DMS 273 (cell line): ENCODE measurements at regions not wholly inside any gene's neighbourhood (a gene's known extent, or its start where the extent isn't known, plus 50 kb on each side); places are given as distances from the start of the nearest gene placed in this dataset.

Source experiments
- DNase-seq: peaks from one replicate; lab custom pipeline; 2025; ENCODE audit not compliant: unreplicated experiment; lab: John Stamatoyannopoulos, UW

DNA sequence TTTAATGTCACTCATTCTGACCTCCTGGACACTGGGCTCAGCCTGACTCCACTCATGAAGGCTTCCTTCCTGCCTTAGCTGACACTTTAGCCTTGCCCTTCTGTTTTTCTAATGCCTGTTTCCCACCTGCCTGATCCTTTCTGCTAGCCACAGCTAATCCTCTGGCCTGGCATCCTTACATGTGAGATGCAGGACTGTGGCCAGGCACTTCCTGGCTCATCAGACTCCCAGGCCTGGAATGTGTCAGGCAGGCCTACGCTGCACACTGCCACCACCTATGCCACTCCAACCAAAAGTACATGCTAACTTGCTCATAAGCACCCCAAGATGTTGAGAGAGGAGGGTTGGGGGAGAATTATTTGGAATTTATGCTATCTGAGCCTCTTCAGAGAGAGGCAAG, 138.8 kb upstream of the NALF2 start:
- DNase-seq, result no peak

DNA sequence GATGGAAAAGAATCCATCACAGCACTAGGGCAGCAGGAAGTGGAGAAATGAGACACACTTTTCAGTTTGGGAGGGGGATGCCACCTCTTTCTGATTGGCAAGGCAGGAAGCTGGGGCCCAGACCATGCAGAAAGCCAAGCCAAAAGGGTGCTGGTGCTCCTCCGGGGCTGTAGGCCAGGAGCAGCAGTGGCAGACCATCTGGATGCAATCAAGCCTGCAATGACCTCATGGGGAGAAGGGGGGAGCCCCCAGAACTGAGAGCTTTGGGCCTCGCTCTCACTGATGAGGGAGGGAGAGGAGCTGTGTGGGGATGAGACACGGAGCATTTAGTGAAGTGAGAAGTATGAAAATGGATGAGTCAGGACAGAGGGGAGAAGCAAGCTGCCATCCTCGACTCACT, 141.3 kb upstream of the NALF2 start:
- peak; percentile 70 for DNase-seq

DNA sequence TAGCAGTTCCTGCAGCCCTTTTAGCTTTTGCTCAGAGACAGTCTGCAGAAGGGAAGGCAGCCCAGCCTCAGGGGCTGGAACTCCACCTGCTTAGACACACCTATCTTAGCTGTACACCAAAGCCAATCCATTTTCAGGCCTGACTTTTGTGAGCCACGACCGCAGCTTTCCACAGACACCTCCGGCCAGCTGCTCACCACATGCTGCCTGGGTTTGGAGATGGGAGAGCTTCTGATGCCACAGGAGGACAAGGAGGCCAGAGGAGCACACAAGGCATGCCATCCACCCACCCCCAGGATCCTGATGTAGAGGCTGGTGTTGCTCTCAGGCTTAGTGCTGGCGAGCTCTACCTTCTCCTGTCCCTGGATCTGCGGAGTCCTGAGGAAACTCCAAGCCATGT, 141.8 kb upstream of the NALF2 start:
- DNase-seq, result no peak

DNA sequence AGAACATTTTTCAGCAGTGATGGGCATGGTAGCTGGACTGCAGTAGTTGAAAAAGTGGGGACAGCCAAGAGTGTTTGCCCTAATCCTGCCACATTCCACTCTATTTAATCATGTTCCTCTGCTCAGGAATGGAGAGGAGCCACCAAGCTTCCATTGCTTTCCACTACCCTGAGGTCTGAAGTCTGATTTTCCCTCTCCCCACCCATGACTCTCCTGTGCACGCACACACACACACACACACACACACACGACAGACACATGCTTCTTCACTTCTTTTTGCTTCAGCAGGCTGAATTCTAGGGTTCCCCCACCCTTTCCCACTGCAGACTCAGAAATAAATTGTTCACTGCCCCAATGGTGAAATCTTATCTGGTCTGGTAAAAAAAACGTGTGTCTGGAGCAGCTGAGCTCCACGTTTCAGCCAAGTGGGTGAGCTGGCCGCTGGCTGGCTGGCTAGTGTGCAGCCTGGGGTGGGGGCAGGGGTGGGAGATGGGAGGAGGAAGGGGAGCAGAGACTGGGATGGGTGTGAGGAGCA, 142.7 kb upstream of the NALF2 start:
- DNase-seq, result no peak

DNA sequence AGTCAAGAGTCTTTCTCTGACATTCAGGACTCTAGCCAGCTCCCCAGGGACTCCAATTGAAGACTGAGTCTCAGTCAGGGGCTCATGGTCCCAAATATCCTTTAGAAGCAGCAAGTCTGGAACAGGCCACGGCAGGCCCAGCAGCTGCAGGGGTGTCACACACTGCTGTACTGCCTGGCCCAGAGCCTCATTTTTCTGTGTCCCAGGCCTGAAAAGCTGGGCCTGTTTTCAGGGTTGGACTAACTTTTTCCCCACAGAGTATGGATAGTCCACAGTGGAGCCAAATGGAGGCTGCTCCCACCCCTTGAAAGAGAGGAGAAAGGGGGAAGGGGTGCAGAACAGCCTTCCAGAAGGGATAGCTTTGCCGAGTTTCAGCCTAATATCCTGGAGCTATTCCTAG, 146.8 kb upstream of the NALF2 start:
- no peak for DNase-seq

DNA sequence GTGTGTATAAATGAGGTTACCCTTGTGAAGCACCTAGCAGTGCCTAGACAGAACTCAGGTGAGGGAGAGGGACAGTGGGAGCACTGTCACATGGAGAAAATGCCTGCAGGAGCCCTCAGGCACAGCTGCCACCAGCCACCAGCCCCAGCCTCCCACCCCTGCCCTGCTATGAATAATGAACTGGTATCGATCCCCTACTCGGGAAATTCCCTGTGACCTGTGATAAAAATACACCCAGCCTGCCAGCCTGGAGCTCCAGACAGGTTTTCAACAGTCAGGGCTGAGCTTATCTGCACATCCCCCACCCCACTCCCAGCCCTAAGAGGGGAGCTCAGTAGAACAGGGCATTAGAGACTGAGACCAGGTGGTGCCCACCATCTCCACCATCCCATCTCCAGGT, 159.6 kb upstream of the PJA1 start:
- no peak for DNase-seq

DNA sequence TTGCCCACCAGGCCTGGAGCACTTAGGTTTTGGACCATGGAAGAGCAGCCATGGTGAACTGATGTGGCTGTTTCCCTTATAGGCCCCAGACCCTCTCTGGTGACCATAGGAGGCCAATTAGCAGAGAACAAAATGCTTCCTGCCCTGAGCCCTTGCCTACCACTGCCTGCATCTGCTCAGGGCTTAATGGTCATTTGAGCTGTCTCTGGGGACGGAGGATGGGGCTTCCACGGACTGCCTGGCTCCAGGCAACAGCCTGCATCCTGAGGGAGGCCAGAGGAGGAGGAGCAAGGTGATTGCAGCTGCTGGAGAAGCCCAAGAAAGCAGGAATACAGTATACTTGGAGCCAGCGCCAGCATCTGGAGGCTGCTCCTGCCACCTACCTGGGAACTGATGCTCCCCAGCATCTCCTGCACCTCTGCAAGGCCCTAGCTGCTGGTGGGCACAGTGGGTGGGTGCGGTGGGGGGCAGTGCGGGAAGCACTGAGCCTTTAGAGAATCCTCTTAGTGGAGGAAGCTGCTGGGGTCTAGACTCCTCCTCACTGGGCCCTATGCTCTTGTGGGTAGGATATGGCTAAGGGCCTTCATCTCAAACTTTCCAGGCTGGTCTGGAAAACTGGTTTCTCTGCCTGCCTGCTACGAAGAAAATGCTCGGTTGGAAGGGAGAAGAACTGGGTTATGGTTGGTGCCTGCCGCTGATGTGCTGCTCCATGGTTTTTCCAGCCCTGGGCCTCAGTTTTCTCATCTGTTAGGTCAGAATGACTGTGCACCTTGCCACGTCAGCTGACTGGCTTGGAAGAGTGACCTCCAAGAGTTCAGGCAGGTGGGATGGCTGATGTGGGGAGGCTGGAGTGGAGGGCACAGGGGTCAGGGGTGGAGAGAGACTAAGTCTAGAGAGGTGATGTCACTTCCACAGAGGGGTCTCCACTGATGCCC, 158.8 kb upstream of the PJA1 start:
- DNase-seq, result peak; percentile 74

DNA sequence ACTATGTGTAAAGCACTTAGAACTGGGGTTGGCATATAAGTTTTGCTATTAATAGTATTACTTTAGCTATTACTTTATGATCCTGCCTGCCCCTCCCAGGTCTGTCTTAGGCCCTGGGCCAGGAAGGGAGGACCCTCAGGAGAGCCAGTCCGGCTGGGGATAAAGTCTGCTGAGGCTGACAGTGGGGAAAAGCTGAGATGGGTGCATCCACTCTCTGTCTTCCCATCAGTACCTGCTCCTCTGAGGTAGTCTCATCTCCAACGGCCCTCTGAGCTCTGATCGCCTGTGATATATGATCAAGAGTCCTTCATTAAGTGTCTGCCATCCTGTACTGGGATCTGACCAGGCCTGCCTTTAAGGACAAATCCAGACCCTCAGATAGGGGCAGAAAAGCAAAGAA, 156.5 kb upstream of the PJA1 start:
- DNase-seq, result no peak

DNA sequence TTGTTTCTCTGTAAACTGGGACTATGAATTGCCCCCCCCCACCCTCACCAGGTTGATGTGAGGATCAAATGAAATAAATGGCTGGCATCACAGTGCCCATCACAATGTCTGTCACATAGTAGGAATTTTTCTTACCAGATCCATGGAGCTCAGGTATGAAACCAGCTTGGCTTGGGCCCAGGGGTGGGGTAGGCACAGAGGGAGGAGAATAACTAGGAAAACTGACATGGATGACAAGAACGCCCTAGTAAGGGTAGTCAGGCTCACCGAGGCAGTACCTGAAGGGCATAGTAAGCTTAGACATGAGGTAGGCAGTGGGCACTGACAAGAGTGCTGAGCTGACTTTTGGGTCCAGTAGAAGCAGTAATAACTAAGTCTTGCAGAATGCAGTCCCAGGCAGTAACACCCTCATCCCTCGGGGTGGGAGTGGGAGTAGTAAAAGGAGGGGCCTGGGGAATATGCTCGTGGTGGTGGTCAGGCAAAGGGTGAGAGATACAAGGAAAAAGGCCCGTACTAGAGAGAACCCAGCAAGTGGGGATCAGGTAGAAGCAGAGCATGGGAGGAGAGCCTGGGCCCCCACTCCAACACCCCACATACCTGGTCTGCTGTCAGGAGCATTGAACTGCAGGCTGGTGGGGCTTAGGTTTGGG, 155.9 kb upstream of the PJA1 start:
- DNase-seq, result no peak

DNA sequence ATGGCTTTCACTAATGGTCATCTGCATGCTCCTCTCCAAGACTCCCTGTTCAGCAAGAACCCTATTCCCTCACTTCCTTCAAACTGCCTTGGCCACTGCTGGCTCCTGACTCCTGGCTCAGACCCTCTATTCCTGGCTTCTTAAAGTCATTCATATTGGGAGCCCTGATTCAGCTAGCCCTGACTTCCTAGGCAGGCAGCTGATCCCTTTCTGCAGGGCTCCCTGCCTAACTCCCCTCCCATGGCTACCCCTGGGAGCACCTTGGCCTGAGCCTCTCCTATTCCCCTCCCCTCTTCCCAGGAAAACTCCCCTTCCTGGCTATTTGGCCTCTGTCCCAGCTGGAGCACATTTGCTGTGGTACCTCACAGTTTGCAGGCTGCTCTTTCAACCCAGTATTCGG, 154.9 kb upstream of the PJA1 start:
- no peak for DNase-seq

DNA sequence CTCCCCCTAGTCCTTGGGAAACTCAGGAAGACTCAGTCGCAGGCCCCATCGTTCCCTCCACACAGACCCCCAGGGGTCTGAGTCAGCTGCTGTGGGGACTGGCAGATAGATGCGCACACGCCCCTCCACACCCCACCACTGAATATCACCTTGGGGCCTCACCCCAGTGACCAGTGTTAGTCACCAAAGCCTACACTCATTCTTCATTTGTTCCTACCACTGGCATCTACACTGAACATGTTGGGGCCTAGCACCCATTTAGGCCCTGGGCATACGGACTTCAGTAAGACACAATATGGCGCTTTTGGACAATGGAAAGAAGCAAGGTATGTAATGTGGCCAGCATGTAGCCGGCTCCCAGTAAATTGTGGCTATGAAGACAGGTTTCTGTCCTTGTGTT, 154.1 kb upstream of the PJA1 start:
- DNase-seq, result no peak

DNA sequence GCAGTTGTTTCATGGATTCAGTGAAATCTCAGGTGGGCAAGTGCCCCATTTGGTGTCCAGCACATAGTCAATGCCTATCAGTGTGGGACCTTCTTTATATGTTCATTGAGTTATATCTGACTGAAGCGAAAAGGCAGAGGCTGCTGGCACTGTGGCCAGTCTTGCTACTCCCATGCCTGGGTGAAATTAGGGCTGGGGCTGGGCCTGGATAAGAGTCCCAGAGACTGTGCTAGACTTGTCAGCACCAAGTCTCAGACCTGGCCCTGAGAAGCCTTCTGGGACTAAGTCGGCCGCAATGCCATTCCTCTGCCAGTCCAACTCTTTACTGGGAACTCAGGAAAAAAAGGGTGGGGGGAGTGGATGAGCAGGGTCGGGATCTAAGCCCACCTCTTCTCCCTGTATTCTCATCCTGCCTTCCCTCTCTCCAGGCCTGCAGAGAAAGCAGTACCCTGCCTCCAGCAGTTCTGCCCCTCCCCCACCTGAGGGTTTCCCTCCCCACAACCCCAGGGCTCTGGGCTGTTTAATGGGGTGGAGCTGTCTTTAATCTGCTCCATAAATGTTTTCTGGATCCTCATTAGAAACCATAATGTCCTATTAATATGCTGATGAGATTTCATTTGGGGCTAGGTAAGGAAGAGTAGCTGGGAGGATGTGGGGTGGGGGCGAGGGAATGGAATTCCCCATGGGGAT, 153.5 kb upstream of the PJA1 start:
- no peak for DNase-seq

DNA sequence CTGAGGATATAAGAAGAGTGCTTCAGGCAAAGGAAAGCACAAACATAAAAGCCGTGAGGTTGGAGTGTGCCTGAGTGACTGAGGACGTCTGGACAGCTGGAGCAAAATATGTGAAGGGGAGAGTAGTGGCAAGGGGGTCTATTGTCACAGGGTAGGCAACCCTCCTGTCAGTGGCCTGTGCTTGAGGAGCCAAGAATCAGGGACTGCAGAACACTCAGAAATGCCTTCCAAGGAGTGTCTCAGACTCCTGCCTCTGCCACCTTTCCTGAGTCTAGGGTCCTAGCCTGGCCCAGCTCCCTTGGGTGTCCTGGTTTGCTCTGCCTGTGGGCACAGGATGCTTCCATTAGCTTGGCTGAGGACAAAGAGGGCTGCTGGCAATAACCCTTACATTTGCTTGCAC, 152.5 kb upstream of the PJA1 start:
- DNase-seq, result no peak

DNA sequence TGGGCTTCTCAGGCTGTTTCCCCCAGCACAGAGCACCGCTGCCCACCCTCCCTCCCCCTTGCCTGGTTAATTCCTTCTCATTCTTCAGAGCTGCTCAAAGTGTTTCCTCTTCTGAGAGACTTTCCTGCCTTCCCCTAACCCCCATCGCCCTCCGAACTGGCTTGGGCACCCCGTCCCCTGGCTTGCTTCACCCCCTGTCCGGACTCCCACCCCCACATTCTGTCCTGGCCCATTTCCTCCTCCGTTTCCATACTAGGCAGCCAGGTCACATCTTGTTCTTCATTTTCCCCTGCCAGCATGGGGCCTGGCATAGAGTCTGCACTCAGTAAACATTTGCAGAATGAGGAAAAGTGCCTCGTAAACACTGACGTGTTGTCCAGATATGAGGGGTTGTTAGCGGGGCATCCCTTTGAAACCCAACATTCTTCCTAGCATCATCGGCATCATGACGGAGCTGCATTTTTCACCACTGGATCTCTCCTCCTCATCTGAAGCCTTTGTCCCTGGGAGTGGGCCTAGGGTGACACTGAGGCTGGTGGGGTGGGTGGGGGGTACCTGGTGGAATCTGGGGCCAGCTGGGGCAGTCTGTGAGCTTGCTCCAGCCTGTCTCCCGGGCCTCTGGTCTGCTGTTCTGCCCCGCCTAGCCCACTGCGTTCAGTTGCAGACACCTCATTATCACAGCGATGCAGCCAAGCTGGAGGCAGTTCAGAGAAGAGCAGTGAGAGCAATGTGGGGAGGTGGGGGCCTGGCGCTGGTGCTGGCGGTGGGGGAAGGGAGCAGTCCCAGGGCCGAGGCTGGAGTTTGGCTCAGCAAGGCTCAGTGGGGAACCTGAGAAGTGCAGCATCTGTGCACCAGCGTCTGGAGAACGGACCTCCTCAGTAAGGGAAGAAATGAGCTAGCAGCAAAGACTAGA, 149.4 kb upstream of the PJA1 start:
- DNase-seq, result peak; percentile 70

DNA sequence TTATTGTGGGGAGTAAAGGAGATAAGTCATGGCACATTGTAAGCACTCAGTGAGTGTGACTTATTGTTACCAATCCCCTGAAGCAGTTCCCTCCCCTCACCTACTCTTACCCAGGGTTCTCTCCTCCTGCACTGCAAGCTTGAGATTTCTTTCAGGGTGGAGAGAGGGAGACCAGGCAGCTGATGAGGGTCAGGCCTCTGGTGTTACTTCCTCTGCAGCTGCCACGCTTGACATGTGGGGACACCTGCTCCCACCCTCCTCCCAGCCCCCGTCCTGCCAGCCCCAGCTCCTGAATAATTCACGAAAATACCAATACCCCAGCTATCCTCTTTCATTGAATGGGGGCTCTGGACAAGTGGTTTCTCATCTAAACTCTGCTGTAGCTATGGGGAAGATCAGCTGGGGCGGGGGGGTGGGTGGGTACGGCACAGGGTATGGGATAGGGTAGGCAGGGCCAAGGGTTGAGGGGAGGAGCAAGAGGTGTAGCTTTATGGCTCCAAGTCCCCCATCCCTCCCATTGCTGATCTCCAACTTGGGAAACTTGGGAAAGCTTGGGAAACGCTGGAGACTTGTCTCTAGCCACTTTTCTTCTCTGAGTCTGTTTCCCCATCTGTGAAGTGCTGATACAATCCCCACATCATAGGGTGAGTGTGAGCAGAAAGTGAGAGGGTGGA, 148.5 kb upstream of the PJA1 start:
- no peak for DNase-seq

DNA sequence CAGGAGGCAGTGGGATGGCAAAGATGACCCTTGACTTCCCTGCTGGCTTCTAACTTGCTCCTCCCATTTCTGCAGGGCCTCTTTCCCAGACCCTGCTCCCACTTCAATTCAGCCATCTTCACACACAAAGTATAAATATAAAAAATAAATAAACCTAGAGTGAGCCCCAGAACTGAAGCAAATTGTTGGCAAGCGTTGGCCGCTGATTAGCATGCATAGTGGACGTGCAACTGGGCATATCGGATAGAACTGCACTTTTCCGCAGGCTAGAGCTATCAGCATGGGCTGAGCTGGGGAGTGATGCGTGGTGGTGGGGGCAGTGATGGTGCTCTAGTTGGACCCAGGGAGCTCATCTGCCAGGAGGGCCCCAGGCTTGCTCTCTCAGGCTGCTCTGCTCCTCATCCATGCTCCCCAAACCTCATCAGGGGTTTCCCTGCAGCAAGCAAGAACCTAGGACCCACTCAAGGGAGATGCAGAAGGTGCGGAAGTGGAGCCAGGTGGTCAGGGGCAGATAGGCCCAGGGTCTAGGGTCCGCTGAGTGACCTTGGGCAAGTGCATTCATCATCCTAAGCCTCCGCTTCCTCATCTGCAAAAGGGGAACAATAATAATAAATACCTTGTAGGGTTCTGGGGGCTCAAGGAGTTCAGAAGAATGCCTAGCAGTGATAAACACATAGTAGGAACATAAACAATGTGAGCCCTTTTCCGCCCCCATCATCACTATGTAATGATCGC, 146.8 kb upstream of the PJA1 start:
- DNase-seq, result no peak

DNA sequence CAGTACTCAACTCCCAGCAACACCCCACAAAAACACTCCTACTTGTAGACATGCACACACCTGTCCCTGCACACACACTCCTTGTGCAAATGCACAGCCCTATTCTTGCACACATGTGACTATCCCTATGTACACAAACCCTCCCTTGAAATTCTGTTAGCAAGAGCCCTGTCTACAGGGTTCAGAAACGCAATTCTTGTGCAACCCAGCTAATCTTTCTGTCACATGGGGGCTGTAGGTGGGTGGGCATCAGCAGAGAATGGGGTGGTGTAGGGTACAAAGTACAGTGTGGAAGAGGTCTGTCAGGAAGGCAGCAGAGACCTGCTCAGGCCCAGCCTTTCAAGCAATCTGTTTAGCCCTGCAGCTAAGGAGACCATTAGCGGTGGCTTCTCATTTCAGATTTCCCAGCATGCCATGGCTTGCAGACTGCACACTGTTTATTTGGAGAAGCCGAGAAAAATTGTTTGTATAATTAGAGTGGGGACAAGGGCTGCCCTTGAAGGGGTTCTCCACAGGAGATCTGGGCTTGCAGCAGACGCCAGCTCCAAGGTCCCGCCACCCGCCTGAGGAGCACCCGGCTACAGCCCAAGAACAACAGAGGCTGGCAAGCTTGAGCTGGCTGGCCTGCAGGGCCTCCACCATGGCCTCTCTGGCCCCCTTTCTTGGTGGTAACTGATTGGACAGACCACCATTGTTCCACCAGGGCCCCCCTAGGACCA, 144.0 kb upstream of the PJA1 start:
- no peak for DNase-seq

DNA sequence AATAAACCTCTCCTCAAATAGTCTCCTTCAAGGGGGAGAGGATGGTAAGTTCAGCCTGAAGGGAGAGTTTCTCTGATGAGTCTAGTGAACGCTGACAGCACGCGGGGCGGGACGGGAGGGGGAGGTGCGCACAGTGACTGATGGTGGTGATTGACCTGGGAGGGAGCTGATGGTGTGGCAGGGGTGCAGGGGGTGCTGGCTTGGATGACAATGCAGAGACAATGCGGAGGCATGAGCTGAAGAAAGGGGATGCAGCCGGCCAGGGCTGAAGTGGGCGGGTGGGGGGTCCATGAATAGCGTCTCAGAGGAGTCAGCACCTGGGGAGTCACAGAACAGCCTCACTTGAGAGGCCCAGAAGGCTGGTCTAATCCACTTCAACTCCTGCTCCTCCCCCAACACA, 142.5 kb upstream of the PJA1 start:
- no peak for DNase-seq

DNA sequence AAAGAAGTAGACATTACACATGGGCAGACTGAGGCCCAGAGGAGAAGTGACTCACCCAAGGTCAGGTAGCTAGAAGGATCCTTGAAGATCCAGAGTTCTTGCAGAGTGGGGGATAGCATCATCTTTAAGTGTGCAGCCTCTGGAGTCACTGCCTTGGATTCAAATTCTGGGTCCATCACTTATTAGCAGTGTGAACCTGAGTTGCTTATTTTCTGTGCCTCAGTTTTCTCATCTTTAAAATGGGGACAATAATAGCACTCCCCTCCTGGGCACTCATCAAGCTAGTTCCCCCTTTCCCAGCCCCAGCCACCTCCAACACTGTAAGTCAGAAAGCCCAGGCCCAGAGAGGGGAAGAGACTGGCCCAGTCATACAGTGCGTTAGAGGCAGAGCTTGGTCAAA, 141.8 kb upstream of the PJA1 start:
- no peak for DNase-seq
